GM23248 (cell line): ENCODE measurements at regions not wholly inside any gene's neighbourhood (a gene's known extent, or its start where the extent isn't known, plus 50 kb on each side); places are given as distances from the start of the nearest gene placed in this dataset.

Experiments used
- EZH2 ChIP-seq: fragments of 200-600 bp; sonication (generic); IDR thresholded peaks from 2 replicates; pipeline ENCODE4 v1.6.1; 2018; ENCODE audit warnings: antibody characterized with exemption, mild to moderate bottlenecking; ENCODE audit not compliant: insufficient read depth, poor library complexity, severe bottlenecking
- EZH2phosphoT487 ChIP-seq: fragments of 200-600 bp; sonication (generic); IDR thresholded peaks from 2 replicates; pipeline ENCODE4 v1.6.1; 2018; ENCODE audit warnings: antibody characterized with exemption, moderate library complexity, mild to moderate bottlenecking, low read depth; ENCODE audit not compliant: insufficient read depth

DNA sequence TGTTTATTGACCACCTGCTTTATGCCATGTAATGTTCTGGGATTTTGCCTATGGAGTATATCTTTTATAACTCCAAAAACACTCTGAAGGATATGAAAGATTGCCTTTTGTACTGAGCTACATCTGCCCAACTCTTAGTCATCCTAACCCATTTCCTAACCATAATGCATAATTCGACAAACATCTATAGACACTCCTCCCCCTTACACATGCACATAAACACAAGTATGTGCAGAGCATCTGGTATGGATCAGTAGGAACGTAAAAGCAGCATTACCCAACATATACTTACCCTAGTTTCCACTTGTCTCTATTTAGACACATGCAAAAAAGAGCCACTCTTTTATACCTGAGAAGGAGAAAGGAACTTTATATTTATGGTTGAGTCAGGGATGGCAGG, 272.8 kb downstream of the FAM76B start:
- no peak for TF ChIP-seq EZH2
- TF ChIP-seq EZH2phosphoT487, result no peak
